B cell (primary cell): ENCODE measurements at regions not wholly inside any gene's neighbourhood (a gene's known extent, or its start where the extent isn't known, plus 50 kb on each side); places are given as distances from the start of the nearest gene placed in this dataset.

Experiments used
- EZH2 ChIP-seq: IDR thresholded peaks from 2 replicates; pipeline ENCODE4 v1.6.1; 2012; ENCODE audit warnings: borderline replicate concordance, low read depth, mild to moderate bottlenecking, moderate library complexity, low read length; ENCODE audit not compliant: insufficient read depth, poor library complexity, severe bottlenecking
- TF ChIP-seq, protein P1 (sequence below): fragments of 200-600 bp; IDR thresholded peaks from one replicate; pipeline ENCODE4 v1.8.0; 2022; ENCODE audit warnings: antibody characterized with exemption, mild to moderate bottlenecking

- TF ChIP-seq, protein P1, sequence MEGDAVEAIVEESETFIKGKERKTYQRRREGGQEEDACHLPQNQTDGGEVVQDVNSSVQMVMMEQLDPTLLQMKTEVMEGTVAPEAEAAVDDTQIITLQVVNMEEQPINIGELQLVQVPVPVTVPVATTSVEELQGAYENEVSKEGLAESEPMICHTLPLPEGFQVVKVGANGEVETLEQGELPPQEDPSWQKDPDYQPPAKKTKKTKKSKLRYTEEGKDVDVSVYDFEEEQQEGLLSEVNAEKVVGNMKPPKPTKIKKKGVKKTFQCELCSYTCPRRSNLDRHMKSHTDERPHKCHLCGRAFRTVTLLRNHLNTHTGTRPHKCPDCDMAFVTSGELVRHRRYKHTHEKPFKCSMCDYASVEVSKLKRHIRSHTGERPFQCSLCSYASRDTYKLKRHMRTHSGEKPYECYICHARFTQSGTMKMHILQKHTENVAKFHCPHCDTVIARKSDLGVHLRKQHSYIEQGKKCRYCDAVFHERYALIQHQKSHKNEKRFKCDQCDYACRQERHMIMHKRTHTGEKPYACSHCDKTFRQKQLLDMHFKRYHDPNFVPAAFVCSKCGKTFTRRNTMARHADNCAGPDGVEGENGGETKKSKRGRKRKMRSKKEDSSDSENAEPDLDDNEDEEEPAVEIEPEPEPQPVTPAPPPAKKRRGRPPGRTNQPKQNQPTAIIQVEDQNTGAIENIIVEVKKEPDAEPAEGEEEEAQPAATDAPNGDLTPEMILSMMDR: no peak
- TF ChIP-seq EZH2: no peak
Observed at GRCh38 chr2:136245211-136245610, 127.3 kb upstream of the CXCR4 start.
